Liver (tissue), 8 donors: ENCODE measurements at regions not wholly inside any gene's neighbourhood (a gene's known extent, or its start where the extent isn't known, plus 50 kb on each side); places are given as distances from the start of the nearest gene placed in this dataset.

ENCODE experiments used
- DNase-seq: peaks from one replicate; pipeline ENCODE4 v3.0.0-alpha.2; 2017; ENCODE audit warnings: low spot score
- H3K27ac ChIP-seq, 2 donors: one replicate each; pipeline ENCODE4 v1.7.0; 2013; ENCODE audit warnings: inconsistent platforms in 2 of 2, low read length in 2 of 2, control low read depth in 1 of 2, low read depth in 1 of 2, mild to moderate bottlenecking in 1 of 2
- H3K27me3 ChIP-seq, 4 donors: one replicate each; pipeline versions ENCODE4 v1.6.1 to v1.7.0; 2013; ENCODE audit warnings: low read length in 3 of 4, inconsistent platforms in 1 of 4, mild to moderate bottlenecking in 1 of 4, moderate library complexity in 1 of 4; ENCODE audit not compliant: control insufficient read depth in 4 of 4, insufficient read depth in 4 of 4
- H3K36me3 ChIP-seq, 4 donors: one replicate each; pipeline versions ENCODE4 v1.6.1 to v1.7.0; 2013; ENCODE audit warnings: low read length in 3 of 4, mild to moderate bottlenecking in 3 of 4, low read depth in 1 of 4, moderate library complexity in 1 of 4; ENCODE audit not compliant: control insufficient read depth in 4 of 4, insufficient read depth in 3 of 4
- H3K4me1 ChIP-seq, 4 donors: one replicate each; pipeline versions ENCODE4 v1.6.1 to v1.7.0; 2013; ENCODE audit warnings: low read length in 3 of 4, mild to moderate bottlenecking in 3 of 4, moderate library complexity in 1 of 4; ENCODE audit not compliant: control insufficient read depth in 4 of 4, insufficient read depth in 4 of 4
- H3K4me3 ChIP-seq, 3 donors: one replicate each; pipeline versions ENCODE4 v1.6.1 to v1.7.0; 2013; ENCODE audit warnings: low read length in 3 of 3, control low read depth in 1 of 3, low read depth in 1 of 3, mild to moderate bottlenecking in 1 of 3
- H3K9ac ChIP-seq, 2 donors: one replicate each; pipeline ENCODE4 v1.7.0; 2013; ENCODE audit warnings: low read length in 2 of 2, mild to moderate bottlenecking in 2 of 2, moderate library complexity in 2 of 2, control low read depth in 1 of 2, low read depth in 1 of 2
- H3K9me3 ChIP-seq, 4 donors: one replicate each; pipeline versions ENCODE4 v1.6.1 to v1.7.0; 2013; ENCODE audit warnings: low read length in 3 of 4; ENCODE audit not compliant: control insufficient read depth in 4 of 4
- EGR1 ChIP-seq, 2 donors: IDR thresholded peaks; 2 replicates each; pipeline ENCODE4 v1.6.1; 2016 to 2018; ENCODE audit warnings: antibody characterized with exemption in 2 of 2, low read depth in 2 of 2
- FOXA1 ChIP-seq: IDR thresholded peaks from 2 replicates; pipeline ENCODE4 v1.6.1; 2016; ENCODE audit warnings: antibody characterized with exemption
- FOXA2 ChIP-seq: IDR thresholded peaks from 2 replicates; pipeline ENCODE4 v1.6.1; 2016; ENCODE audit warnings: antibody characterized with exemption
- GABPA ChIP-seq, 2 donors: IDR thresholded peaks in 1 of 2; conservative IDR thresholded peaks in 1 of 2; 2 replicates each; pipeline ENCODE4 v1.6.1; 2016; ENCODE audit warnings: antibody characterized with exemption in 2 of 2, mild to moderate bottlenecking in 1 of 2, moderate library complexity in 1 of 2
- HNF4A ChIP-seq, 2 donors: conservative IDR thresholded peaks; 2 replicates each; pipeline ENCODE4 v1.6.1; 2016; ENCODE audit warnings: antibody characterized with exemption in 2 of 2, mild to moderate bottlenecking in 2 of 2
- HNF4G ChIP-seq: IDR thresholded peaks from 2 replicates; pipeline ENCODE4 v1.6.1; 2016; ENCODE audit warnings: antibody characterized with exemption
- JUND ChIP-seq, 2 donors: IDR thresholded peaks; 2 replicates each; pipeline ENCODE4 v1.6.1; 2016; ENCODE audit warnings: antibody characterized with exemption in 2 of 2
- RXRA ChIP-seq, 2 donors: IDR thresholded peaks; 2 replicates each; pipeline ENCODE4 v1.6.1; 2017 to 2018; ENCODE audit warnings: antibody characterized with exemption in 2 of 2, mild to moderate bottlenecking in 1 of 2
- SP1 ChIP-seq: IDR thresholded peaks from 2 replicates; pipeline ENCODE4 v1.6.1; 2018; ENCODE audit warnings: antibody characterized with exemption, mild to moderate bottlenecking
- TAF1 ChIP-seq: conservative IDR thresholded peaks from 2 replicates; pipeline ENCODE4 v1.6.1; 2016; ENCODE audit warnings: antibody characterized with exemption, mild to moderate bottlenecking
- WGBS: extraction: QIAGEN DNeasy Blood & Tissue Kit; methylation state at CpG from one replicate; pipeline ENCODE4 v1.1.7; 2013; 5-methylcytosine and 5-hydroxymethylcytosine counted together
- TF ChIP-seq, protein P1 (sequence below): IDR thresholded peaks from 2 replicates; pipeline ENCODE4 v1.6.1; 2016; ENCODE audit warnings: antibody characterized with exemption
- TF ChIP-seq, protein P2 (sequence below): fragments of 150-350 bp; IDR thresholded peaks from 2 replicates; pipeline ENCODE4 v1.5.1; 2017; ENCODE audit warnings: improper control_type of control experiment, low read depth, low read length; ENCODE audit not compliant: missing input control
- TF ChIP-seq, protein P3 (sequence below): IDR thresholded peaks from 2 replicates; pipeline ENCODE4 v1.6.1; 2016; ENCODE audit warnings: antibody characterized with exemption
- TF ChIP-seq, protein P4 (sequence below): IDR thresholded peaks from 2 replicates; pipeline ENCODE4 v1.6.1; 2016; ENCODE audit warnings: antibody characterized with exemption
- donor health status: healthy.
- donor health status: healthy.
- donor health status: healthy.
- donor health status: healthy.
- donor health status: healthy.

DNA sequence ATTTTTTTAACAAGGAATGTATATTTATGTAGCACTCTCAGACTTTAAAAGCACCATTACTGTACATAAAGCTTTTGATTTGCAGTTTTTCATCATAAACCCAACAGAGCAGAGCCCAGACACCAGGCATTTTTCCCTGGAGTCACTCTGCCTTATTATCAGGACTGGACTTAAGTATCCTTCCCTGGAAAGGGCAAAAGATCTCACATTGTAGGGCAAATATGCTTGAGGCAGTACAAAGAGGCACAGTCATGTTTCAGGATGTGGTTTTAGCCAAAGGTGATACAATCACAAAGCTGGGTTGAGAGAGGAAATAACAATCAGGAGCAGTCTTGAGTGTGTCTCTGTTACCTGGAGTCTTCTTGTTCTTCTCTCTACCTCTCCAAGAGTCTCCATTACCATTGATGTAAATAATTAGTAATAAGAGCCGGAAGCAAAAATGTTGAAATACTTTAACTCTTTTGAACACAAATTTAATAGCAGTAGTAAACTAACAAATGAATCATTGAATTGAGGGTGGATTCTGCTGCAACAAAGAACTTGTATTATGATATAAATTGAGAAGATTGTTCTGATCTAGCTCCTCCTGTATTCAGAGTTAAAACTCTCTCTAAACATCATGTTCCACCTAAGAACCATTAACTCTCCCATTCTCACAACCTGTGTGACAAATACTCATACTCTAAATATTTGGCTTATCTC lies 160.5 kb downstream of the LTN1 start:
- no peak overlapping the region for H3K27ac ChIP-seq
- no peaks in the 10 kb centered on the region for H3K9me3 ChIP-seq
- H3K4me1 ChIP-seq = no peaks in the 10 kb centered on the region
- no peaks in the 10 kb centered on the region for H3K27me3 ChIP-seq
- TF ChIP-seq HNF4G (no peak), RXRA (IDR thresholded peaks at IDR 0.05) (no peak), FOXA2 (no peak), EGR1 (IDR thresholded peaks at IDR 0.05; ENCODE audit: low read depth in 2 of 2) (no peak), JUND (IDR thresholded peaks at IDR 0.05) (no peak)
- 83% methylated on average over 1 of the region's 1 CpG for whole genome bisulfite sequencing
- H3K36me3 ChIP-seq = no peaks in the 10 kb centered on the region
- no peak overlapping the region for H3K9ac ChIP-seq
- H3K4me3 ChIP-seq = no peak overlapping the region
- no peak for DNase-seq

DNA sequence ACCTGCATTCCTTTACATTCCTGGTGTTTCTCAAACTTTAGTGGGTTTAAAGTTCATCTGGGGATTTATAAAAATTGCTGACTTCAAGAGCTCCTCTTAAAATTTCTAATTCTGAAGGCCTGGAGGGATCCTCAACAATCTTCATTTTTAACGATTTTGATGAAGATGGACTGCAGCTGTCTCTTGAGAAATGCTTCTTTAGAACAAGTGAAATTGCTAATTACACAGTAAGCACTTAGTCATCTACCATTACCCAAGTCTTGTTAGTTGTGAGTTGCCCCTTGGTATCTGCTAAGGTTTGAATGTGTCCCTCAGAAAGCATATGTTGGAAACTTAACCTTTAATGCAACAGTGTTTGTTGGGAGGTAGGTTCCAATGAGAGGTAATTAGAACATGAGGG lies 163.7 kb downstream of the LTN1 start:
- H3K27me3 ChIP-seq = no peaks in the 10 kb centered on the region
- H3K9ac ChIP-seq = no peak overlapping the region
- WGBS = 89% methylated on average over 1 of the region's 1 CpG
- no peak overlapping the region for H3K4me3 ChIP-seq
- no peaks in the 10 kb centered on the region for H3K9me3 ChIP-seq
- H3K27ac ChIP-seq = no peak overlapping the region
- TF ChIP-seq TAF1 (no peak), FOXA1 (no peak), RXRA (IDR thresholded peaks at IDR 0.05) (no peak)
- TF ChIP-seq, protein P1, sequence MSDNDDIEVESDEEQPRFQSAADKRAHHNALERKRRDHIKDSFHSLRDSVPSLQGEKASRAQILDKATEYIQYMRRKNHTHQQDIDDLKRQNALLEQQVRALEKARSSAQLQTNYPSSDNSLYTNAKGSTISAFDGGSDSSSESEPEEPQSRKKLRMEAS = no peak
- TF ChIP-seq, protein P2, sequence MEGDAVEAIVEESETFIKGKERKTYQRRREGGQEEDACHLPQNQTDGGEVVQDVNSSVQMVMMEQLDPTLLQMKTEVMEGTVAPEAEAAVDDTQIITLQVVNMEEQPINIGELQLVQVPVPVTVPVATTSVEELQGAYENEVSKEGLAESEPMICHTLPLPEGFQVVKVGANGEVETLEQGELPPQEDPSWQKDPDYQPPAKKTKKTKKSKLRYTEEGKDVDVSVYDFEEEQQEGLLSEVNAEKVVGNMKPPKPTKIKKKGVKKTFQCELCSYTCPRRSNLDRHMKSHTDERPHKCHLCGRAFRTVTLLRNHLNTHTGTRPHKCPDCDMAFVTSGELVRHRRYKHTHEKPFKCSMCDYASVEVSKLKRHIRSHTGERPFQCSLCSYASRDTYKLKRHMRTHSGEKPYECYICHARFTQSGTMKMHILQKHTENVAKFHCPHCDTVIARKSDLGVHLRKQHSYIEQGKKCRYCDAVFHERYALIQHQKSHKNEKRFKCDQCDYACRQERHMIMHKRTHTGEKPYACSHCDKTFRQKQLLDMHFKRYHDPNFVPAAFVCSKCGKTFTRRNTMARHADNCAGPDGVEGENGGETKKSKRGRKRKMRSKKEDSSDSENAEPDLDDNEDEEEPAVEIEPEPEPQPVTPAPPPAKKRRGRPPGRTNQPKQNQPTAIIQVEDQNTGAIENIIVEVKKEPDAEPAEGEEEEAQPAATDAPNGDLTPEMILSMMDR = no peak
- H3K4me1 ChIP-seq = no peaks in the 10 kb centered on the region
- H3K36me3 ChIP-seq = no peaks in the 10 kb centered on the region
- DNase-seq = no peak

DNA sequence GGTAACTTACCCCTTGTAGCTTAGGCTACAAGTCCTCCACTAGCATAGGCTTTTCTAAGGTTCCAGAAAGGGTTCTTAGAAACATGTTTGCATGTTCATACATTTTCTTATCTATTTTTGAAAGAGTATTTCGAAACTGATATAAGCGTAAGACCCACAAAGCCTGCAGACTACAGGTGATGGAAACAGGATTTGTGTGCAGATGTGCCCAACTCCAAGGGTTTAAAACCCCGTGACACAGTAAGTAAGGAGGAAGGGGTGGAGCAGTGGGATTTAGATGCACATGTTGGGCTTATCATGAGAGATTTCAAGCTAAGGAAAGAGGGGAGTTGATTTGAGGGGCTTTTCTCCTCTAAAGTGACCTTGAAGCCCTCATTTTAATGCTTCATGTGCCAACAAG lies 164.7 kb downstream of the LTN1 start:
- Histone ChIP-seq H3K27ac (no peak overlapping the region), H3K36me3 (no peaks in the 10 kb centered on the region), H3K9ac (no peak overlapping the region), H3K4me1 (no peaks in the 10 kb centered on the region), H3K4me3 (no peak overlapping the region), H3K27me3 (no peaks in the 10 kb centered on the region), H3K9me3 (no peaks in the 10 kb centered on the region)
- DNase-seq = no peak
- 93% methylated on average over 3 of the region's 3 CpGs for WGBS
- TF ChIP-seq, protein P2 = no peak
- TF ChIP-seq, protein P3, sequence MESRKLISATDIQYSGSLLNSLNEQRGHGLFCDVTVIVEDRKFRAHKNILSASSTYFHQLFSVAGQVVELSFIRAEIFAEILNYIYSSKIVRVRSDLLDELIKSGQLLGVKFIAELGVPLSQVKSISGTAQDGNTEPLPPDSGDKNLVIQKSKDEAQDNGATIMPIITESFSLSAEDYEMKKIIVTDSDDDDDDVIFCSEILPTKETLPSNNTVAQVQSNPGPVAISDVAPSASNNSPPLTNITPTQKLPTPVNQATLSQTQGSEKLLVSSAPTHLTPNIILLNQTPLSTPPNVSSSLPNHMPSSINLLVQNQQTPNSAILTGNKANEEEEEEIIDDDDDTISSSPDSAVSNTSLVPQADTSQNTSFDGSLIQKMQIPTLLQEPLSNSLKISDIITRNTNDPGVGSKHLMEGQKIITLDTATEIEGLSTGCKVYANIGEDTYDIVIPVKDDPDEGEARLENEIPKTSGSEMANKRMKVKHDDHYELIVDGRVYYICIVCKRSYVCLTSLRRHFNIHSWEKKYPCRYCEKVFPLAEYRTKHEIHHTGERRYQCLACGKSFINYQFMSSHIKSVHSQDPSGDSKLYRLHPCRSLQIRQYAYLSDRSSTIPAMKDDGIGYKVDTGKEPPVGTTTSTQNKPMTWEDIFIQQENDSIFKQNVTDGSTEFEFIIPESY = no peak
- TF ChIP-seq HNF4A (conservative IDR thresholded peaks at IDR 0.05) = no peak
- TF ChIP-seq FOXA2 = no peak
- no peak for TF ChIP-seq SP1
- TF ChIP-seq GABPA (IDR thresholded peaks at IDR 0.05 in 1 of 2, conservative IDR thresholded peaks at IDR 0.05 in 1 of 2) = no peak
- TF ChIP-seq JUND (IDR thresholded peaks at IDR 0.05) = no peak
- TF ChIP-seq, protein P4, sequence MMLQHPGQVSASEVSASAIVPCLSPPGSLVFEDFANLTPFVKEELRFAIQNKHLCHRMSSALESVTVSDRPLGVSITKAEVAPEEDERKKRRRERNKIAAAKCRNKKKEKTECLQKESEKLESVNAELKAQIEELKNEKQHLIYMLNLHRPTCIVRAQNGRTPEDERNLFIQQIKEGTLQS = no peak
